Esophagus squamous epithelium (tissue), 5 donors: ENCODE measurements at regions not wholly inside any gene's neighbourhood (a gene's known extent, or its start where the extent isn't known, plus 50 kb on each side); places are given as distances from the start of the nearest gene placed in this dataset.

Source experiments
- DNase-seq: peaks from one replicate; lab custom pipeline; 2025; lab: John Stamatoyannopoulos, UW
- H3K27ac ChIP-seq, 4 donors: fragments of 200-600 bp; sonication (generic); one replicate each; pipeline ENCODE4 v1.5.1; 2016 to 2019; ENCODE audit warnings: mild to moderate bottlenecking in 1 of 4
- H3K27me3 ChIP-seq, 4 donors: fragments of 200-600 bp; sonication (generic); 1 replicate in 3 of 4; 2 replicates in 1 of 4; pipeline versions ENCODE4 v1.5.1 to v1.6.0; 2017 to 2021; ENCODE audit warnings: antibody characterized with exemption in 1 of 4
- H3K36me3 ChIP-seq, 3 donors: fragments of 200-600 bp; sonication (generic); one replicate each; pipeline ENCODE4 v1.5.1; 2016 to 2019
- H3K4me1 ChIP-seq, 3 donors: fragments of 200-600 bp; sonication (generic); one replicate each; pipeline ENCODE4 v1.5.1; 2017 to 2019
- H3K4me3 ChIP-seq, 4 donors: fragments of 200-600 bp; sonication (generic); 1 replicate in 3 of 4; 2 replicates in 1 of 4; pipeline ENCODE4 v1.5.1; 2016 to 2019; ENCODE audit warnings: mild to moderate bottlenecking in 2 of 4, moderate library complexity in 1 of 4
- H3K9me3 ChIP-seq, 3 donors: fragments of 200-600 bp; sonication (generic); one replicate each; pipeline ENCODE4 v1.5.1; 2016 to 2019
- CTCF ChIP-seq, 6 experiments: fragments of 450-650 bp in 4 of 6; fragments of 200-600 bp in 2 of 6; sonication (generic) in 2 of 6; IDR thresholded peaks; one replicate each; pipeline ENCODE4 v1.5.1; 2016 to 2019; ENCODE audit warnings: antibody characterized with exemption in 6 of 6, mild to moderate bottlenecking in 4 of 6, moderate library complexity in 4 of 6
- POLR2A ChIP-seq, 4 donors: fragments of 450-650 bp; IDR thresholded peaks; one replicate each; pipeline ENCODE4 v1.6.1; 2017; ENCODE audit warnings: antibody characterized with exemption in 4 of 4, mild to moderate bottlenecking in 4 of 4, moderate library complexity in 3 of 4
- WGBS, 2 donors: methylation state at CpG; one replicate each; pipeline ENCODE4 v1.1.5; 2018; 5-methylcytosine and 5-hydroxymethylcytosine counted together
- intact Hi-C: fragments of 100-400 bp; cut with DNase I; formaldehyde crosslinking; loops from one replicate; pipeline ENCODE4 v1.15.0; 2022
- donor health status: DM: yes; HTN: yes; CAD: no.

GRCh38 chr4:143285696-143286437, 50.8 kb upstream of the GAB1 start:
- no peaks in the 10 kb centered on the region for H3K27me3 ChIP-seq
- H3K36me3 ChIP-seq: no peaks in the 10 kb centered on the region
- no peak for TF ChIP-seq POLR2A (IDR thresholded peaks at IDR 0.05)
- no peak for TF ChIP-seq CTCF (IDR thresholded peaks at IDR 0.05)
- H3K9me3 ChIP-seq: no peaks in the 10 kb centered on the region
- no peak overlapping the region for H3K4me3 ChIP-seq
- intact Hi-C loops: no loop called here
- peak overlapping the region; percentile 67 to 83 (median 72) for H3K27ac ChIP-seq
- WGBS, 2 donors: 37 to 42% methylated on average over 2 of the region's 2 CpGs
- peaks cover 9 to 41% (median 25%) of the 10 kb centered on the region in 3 donors for H3K4me1 ChIP-seq
- no peak for DNase-seq

- Histone ChIP-seq H3K9me3 (no peaks in the 10 kb centered on the region), H3K27me3 (no peaks in the 10 kb centered on the region), H3K27ac (peak overlapping the region; percentile 67 to 83 (median 72)), H3K36me3 (no peaks in the 10 kb centered on the region), H3K4me1 (peaks cover 9 to 52% (median 28%) of the 10 kb centered on the region in 3 donors), H3K4me3 (peak overlapping the region in 1 of 4 donors; percentile 3)
- TF ChIP-seq CTCF (IDR thresholded peaks at IDR 0.05): no peak
- no peak for TF ChIP-seq POLR2A (IDR thresholded peaks at IDR 0.05)
- no peak for DNase-seq
- 18 to 22% methylated on average over 7 of the region's 7 CpGs for WGBS, 2 donors
- intact Hi-C loops: no loop called here
These were observed 49.7 kb upstream of the GAB1 start for GRCh38 chr4:143286701-143287571.
